ENCODE measurements at regions not wholly inside any gene's neighbourhood (a gene's known extent, or its start where the extent isn't known, plus 50 kb on each side); places are given as distances from the start of the nearest gene placed in this dataset.

DNA sequence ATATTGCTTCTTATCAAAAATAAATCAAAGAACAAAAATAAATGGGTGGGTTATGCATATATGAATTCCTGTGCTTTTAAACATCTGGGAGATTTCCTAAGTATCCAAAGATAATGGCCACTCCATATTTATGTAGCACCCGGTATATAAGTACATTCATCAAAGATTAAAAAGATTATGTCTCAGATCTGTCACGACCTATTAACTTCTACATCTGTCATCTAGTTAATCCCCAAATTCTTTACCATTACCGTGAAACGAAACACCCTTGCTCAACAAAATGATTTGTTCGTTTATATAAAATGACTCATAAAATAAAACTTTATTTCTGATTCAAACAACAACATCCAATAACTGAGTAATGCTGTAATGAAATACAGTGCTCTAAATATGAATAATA is 64.8 kb upstream of the FOXQ1 start:
- no peak for TF ChIP-seq POLR2A (IDR thresholded peaks at IDR 0.05)
- TF ChIP-seq CTCF (IDR thresholded peaks at IDR 0.05), result no peak
- 67% methylated on average over 5 of the region's 5 CpGs for WGBS (ENCODE audit: insufficient coverage, low coverage, low lambda C conversion rate, missing lambda C conversion rate)
- no peak overlapping the region for H3K27ac ChIP-seq
- ATAC-seq, result no peak
- H3K27me3 ChIP-seq, result no peaks in the 10 kb centered on the region
- H3K36me3 ChIP-seq, result no peaks in the 10 kb centered on the region
- H3K4me1 ChIP-seq, result no peaks in the 10 kb centered on the region
- DNase-seq, result no peak
- no peak overlapping the region for H3K4me3 ChIP-seq
- H3K9me3 ChIP-seq, result no peaks in the 10 kb centered on the region
- intact Hi-C loops (cut with DNase I), result no loop called here

DNA sequence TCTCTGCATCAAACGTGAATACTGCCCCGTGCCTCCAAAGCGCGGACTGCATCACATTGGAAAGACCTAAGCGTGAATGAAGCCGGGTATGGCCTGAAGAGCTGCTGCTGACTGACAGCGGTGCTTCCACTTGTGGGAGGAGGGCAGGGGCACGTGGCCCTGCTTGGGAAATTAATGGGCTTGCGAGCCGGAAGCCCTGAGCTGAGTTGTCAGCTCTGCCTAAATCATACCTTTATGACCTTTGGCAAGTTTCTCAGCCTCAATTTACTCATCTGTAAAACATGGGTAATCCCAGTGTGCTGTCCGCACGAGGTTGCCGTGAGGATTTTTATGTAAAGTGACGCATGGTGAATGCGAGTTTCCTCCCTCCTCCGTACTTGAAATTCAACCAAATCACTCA is 67.0 kb upstream of the FOXQ1 start:
- 81% methylated on average over 11 of the region's 16 CpGs for WGBS (ENCODE audit: insufficient coverage, low coverage, low lambda C conversion rate, missing lambda C conversion rate)
- no peak overlapping the region for H3K4me3 ChIP-seq

DNA sequence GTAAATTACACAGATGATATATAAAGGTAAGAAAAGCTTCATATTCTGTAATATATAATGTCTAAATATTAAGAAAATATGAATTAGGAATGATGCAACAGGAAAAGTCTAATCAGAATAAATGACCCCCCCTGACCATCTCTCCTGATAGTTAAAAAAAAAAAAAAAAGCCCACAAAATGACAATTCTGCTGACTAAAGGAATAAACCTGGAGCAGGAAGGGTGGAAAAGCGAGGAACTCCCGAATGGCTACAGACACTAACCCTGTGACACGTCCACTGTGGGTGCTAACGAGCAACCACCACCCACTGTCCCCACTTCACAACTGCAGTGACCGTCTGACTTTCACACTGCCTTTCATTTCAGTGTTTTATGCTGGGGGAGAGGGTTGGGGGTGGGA is 67.6 kb upstream of the FOXQ1 start:
- WGBS (ENCODE audit: insufficient coverage, low coverage, low lambda C conversion rate, missing lambda C conversion rate), result 58% methylated on average over 5 of the region's 5 CpGs
- Histone ChIP-seq H3K27me3 (no peaks in the 10 kb centered on the region), H3K27ac (no peak overlapping the region), H3K36me3 (no peaks in the 10 kb centered on the region), H3K9me3 (no peaks in the 10 kb centered on the region), H3K4me3 (no peak overlapping the region), H3K4me1 (no peaks in the 10 kb centered on the region)
- no peak for TF ChIP-seq POLR2A (IDR thresholded peaks at IDR 0.05)
- no peak for TF ChIP-seq CTCF (IDR thresholded peaks at IDR 0.05)
- DNase-seq (no peak), ATAC-seq (no peak)
- intact Hi-C loops (cut with DNase I), result no loop called here

More for the DNA sequence above, 67.0 kb upstream of the FOXQ1 start:
- no peak for DNase-seq
- Histone ChIP-seq H3K4me1 (no peaks in the 10 kb centered on the region), H3K9me3 (no peaks in the 10 kb centered on the region), H3K27me3 (no peaks in the 10 kb centered on the region), H3K36me3 (no peaks in the 10 kb centered on the region), H3K27ac (no peak overlapping the region)
- intact Hi-C loops (cut with DNase I), result no loop called here
- no peak for ATAC-seq
- TF ChIP-seq POLR2A (IDR thresholded peaks at IDR 0.05) (no peak), CTCF (IDR thresholded peaks at IDR 0.05) (no peak)

GRCh38 chr6:1242446-1242845 is 69.5 kb upstream of the FOXQ1 start:
- no peaks in the 10 kb centered on the region for H3K36me3 ChIP-seq
- intact Hi-C loops (cut with DNase I), result no loop called here
- H3K27me3 ChIP-seq, result no peaks in the 10 kb centered on the region
- no peak for TF ChIP-seq POLR2A (IDR thresholded peaks at IDR 0.05)
- no peak for TF ChIP-seq CTCF (IDR thresholded peaks at IDR 0.05)
- no peaks in the 10 kb centered on the region for H3K4me1 ChIP-seq
- H3K9me3 ChIP-seq, result no peaks in the 10 kb centered on the region
- WGBS (ENCODE audit: insufficient coverage, low coverage, low lambda C conversion rate, missing lambda C conversion rate), result 70% methylated on average over 2 of the region's 3 CpGs
- ATAC-seq (peak in 3 of 4 donors; percentile 14 to 43 (median 25)), DNase-seq (no peak)
- H3K27ac ChIP-seq, result no peak overlapping the region
- no peak overlapping the region for H3K4me3 ChIP-seq

DNA sequence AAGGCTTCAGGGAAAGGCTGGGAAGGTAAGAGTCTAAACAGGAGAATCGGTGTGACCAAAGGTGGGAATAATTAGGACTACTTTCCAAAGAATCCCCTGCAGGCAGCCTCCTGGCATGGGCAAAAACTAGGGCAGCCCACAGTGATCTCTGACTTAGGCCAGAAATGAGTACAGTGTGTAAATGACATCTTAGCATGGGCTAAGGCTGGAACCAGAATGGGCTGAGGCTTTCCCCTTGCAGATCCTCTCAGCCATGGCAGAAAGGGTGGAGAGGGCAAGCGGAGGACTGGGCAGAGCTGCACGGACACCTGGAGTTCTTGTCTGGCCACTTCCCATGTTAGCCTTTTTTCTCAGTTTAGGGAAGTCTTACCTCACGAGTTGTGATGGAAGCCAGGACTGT is 69.9 kb upstream of the FOXQ1 start:
- DNase-seq (no peak), ATAC-seq (peak in 1 of 4 donors; percentile 10)
- TF ChIP-seq POLR2A (IDR thresholded peaks at IDR 0.05) (no peak), CTCF (IDR thresholded peaks at IDR 0.05) (no peak)
- H3K27ac ChIP-seq, result no peak overlapping the region
- intact Hi-C loops (cut with DNase I), result no loop called here
- no peaks in the 10 kb centered on the region for H3K36me3 ChIP-seq
- H3K4me1 ChIP-seq, result no peaks in the 10 kb centered on the region
- H3K4me3 ChIP-seq, result no peak overlapping the region
- 71% methylated on average over 4 of the region's 4 CpGs for WGBS (ENCODE audit: insufficient coverage, low coverage, low lambda C conversion rate, missing lambda C conversion rate)
- H3K27me3 ChIP-seq, result no peaks in the 10 kb centered on the region
- H3K9me3 ChIP-seq, result no peaks in the 10 kb centered on the region
